GM20431 (cell line): ENCODE measurements at regions not wholly inside any gene's neighbourhood (a gene's known extent, or its start where the extent isn't known, plus 50 kb on each side); places are given as distances from the start of the nearest gene placed in this dataset.

Experiments used
- in situ Hi-C: fragments of 300-500 bp; cut with MseI, MboI; formaldehyde crosslinking; loops from one replicate; pipeline ENCODE4 v1.15.0; 2020; ENCODE audit warnings: low sequenced_read_pairs; ENCODE audit not compliant: unreplicated experiment

GRCh38 chr9:26603617-26604016, 289.0 kb downstream of the CAAP1 start:
- in situ Hi-C loops = no loop called here

GRCh38 chr9:26597542-26598149, 295.0 kb downstream of the CAAP1 start:
- in situ Hi-C loops = loop anchor here (25.0 kb wide), 1 partner anchor 110 kb away; no protein-coding TSS in a partner anchor

- in situ Hi-C loops = loop anchor here (25.0 kb wide), 1 partner anchor 92 kb away; no protein-coding TSS in a partner anchor
These were observed 313.5 kb downstream of the CAAP1 start for GRCh38 chr9:26579056-26579455.

GRCh38 chr9:26574898-26575440, 317.6 kb downstream of the CAAP1 start:
- in situ Hi-C loops = loop anchor here (25.0 kb wide), 1 partner anchor 88 kb away; no protein-coding TSS in a partner anchor

- in situ Hi-C loops = no loop called here
These were observed 318.3 kb downstream of the CAAP1 start for GRCh38 chr9:26574256-26574655.

- in situ Hi-C loops = no loop called here
These were observed 324.6 kb downstream of the CAAP1 start for GRCh38 chr9:26567976-26568375.

GRCh38 chr9:26566141-26566540, 326.5 kb downstream of the CAAP1 start:
- in situ Hi-C loops = no loop called here

- in situ Hi-C loops = no loop called here
These were observed 327.5 kb downstream of the CAAP1 start for GRCh38 chr9:26565118-26565517.

- in situ Hi-C loops = no loop called here
These were observed 330.3 kb downstream of the CAAP1 start for GRCh38 chr9:26562338-26562737.

- in situ Hi-C loops = no loop called here
These were observed 330.7 kb downstream of the CAAP1 start for GRCh38 chr9:26561928-26562327.

- in situ Hi-C loops = no loop called here
These were observed 333.1 kb downstream of the CAAP1 start for GRCh38 chr9:26559506-26559905.

GRCh38 chr9:26551971-26552370, 340.6 kb downstream of the CAAP1 start:
- in situ Hi-C loops = no loop called here

GRCh38 chr9:26551451-26551850, 341.2 kb downstream of the CAAP1 start:
- in situ Hi-C loops = no loop called here

- in situ Hi-C loops = no loop called here
These were observed 343.8 kb downstream of the CAAP1 start for GRCh38 chr9:26548781-26549290.

- in situ Hi-C loops = no loop called here
These were observed 352.6 kb downstream of the CAAP1 start for GRCh38 chr9:26539867-26540493.

- in situ Hi-C loops = no loop called here
These were observed 355.4 kb downstream of the CAAP1 start for GRCh38 chr9:26537211-26537610.

GRCh38 chr9:26535151-26535550, 357.5 kb downstream of the CAAP1 start:
- in situ Hi-C loops = no loop called here

- in situ Hi-C loops = no loop called here
These were observed 361.8 kb downstream of the CAAP1 start for GRCh38 chr9:26530841-26531240.

- in situ Hi-C loops = no loop called here
These were observed 364.7 kb downstream of the CAAP1 start for GRCh38 chr9:26527931-26528330.

- in situ Hi-C loops = no loop called here
These were observed 368.3 kb downstream of the CAAP1 start for GRCh38 chr9:26524267-26524666.

GRCh38 chr9:26523577-26523976, 369.0 kb downstream of the CAAP1 start:
- in situ Hi-C loops = no loop called here
